ENCODE measurements at regions not wholly inside any gene's neighbourhood (a gene's known extent, or its start where the extent isn't known, plus 50 kb on each side); places are given as distances from the start of the nearest gene placed in this dataset.

DNA sequence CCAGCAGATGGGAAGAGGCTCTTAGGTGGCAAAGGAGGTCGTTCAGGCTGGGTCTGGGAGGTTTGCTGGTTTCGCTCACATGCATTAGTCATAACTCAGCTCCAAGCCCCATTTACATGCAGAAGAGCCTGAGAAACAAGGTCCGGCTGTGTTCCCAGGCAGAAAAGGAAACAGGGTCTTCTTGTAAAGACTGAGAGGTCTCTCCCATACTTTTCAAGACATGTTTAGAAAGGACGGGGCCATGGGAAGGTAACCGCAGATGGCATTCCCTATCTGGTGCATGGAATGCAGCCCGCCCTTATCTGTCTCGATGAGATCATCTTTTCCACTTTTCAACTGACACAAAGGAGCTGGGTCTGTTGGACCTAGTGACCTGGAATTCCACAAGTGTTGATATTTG is 389.0 kb upstream of the CDH11 start:
- TF ChIP-seq FOXA1 (IDR thresholded peaks at IDR 0.05) = no peak
- no peak for TF ChIP-seq FOXM1 (IDR thresholded peaks at IDR 0.05; ENCODE audit: borderline replicate concordance)
- TF ChIP-seq BHLHE40 (IDR thresholded peaks at IDR 0.05; ENCODE audit: borderline replicate concordance) = no peak
- TF ChIP-seq SUZ12 (IDR thresholded peaks at IDR 0.05) = no peak

Data from HEK293T (cell line).